GM18517 (cell line): ENCODE measurements at regions not wholly inside any gene's neighbourhood (a gene's known extent, or its start where the extent isn't known, plus 50 kb on each side); places are given as distances from the start of the nearest gene placed in this dataset.

Experiments
- ATAC-seq: cut with Tn5 transposase; IDR thresholded peaks from one replicate; pipeline ENCODE4 v1.9.1; 2021; ENCODE audit warnings: mild to moderate bottlenecking, moderate library complexity; ENCODE audit not compliant: unreplicated experiment

DNA sequence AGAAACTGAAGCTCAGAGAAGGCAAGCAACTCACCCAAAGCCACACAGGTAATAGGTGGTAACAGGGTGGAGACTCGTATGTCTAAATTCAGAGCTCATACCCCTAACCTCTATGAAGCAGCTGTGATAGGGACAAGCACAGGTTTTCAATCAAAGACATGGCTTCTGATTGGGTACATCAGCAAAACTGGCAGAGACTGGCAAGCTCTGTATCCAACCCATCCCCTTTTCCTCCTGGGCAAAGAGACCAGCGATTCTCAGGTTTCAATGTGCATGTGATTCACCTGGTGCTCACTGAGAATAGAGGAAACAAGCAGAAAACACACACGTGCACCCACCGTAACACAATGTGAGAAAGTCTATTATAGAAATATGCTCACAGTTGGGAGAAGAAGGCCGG is 153.0 kb downstream of the SMIM20 start:
- no peak for ATAC-seq

- no peak for ATAC-seq
These were observed 155.2 kb downstream of the SMIM20 start for GRCh38 chr4:26069218-26069617.

GRCh38 chr4:26071688-26072087 is 157.7 kb downstream of the SMIM20 start:
- no peak for ATAC-seq

GRCh38 chr4:26073886-26074560 is 160.0 kb downstream of the SMIM20 start:
- ATAC-seq: no peak

- ATAC-seq: peak; percentile 79
These were observed 160.9 kb downstream of the SMIM20 start for GRCh38 chr4:26074712-26075430.

DNA sequence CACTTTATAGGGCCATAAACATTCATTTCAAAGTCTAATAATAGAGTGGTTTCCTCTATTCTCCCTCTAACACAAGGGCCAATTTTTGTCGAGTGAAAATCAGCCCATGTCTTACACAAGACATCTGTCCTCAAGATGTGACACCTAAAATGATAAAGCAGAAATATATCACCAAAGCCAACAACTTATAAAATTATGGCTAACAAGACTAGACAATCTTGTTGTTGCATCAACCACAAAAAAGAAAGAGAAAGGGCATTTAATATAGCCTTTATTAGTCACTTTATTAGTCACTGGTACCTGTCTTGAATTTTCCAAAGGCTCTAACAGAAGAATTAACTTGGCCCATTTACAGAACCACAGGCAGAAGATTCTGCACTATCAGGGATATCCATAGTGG is 161.6 kb downstream of the SMIM20 start:
- ATAC-seq: peak; percentile 12

DNA sequence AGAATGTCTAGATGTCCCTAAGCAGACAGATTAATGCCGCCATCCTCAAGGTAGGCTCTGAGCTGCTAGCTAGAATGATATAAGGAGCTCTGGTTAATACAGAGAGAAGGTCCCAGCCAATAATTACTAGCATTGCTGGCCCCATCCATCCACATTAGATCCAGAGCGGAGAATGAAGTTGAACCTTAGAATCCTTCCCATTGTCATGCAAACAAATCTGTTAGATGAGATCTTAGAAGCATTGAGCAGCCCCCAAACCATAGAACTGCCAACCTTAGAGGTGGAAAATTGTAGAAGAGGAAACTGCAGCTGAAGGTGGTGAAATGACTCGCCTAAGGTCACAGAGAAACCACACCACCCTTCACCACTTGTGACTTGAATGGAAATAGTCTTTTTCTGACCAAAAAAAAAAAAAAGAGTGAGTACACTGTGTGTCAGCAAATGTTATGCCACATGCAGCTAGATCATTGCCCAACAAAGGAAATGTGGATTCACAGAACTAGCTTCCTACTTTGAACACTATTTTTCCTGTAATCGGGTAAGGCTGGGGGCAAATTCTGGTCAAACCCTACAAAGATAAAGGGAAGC is 162.1 kb downstream of the SMIM20 start:
- ATAC-seq: peak; percentile 79

DNA sequence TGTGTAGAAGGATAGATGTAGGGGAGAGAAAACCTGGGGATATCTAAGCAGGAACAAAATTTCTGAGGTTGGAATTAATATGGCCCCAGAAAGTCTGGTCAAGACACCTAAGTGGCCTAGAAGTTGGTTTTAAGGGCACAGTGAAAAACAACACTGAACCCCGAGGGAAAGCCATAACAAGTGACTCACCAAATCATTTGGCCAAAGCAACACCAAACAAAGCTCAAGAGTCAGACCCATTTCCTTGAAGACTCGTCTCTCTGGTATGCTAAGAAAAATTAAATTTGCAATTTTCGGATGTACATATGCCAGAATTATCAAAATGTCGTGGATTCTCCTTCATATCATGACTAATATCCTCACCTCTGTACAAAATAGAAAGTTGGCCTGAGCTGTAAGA is 162.9 kb downstream of the SMIM20 start:
- ATAC-seq: no peak

GRCh38 chr4:26077756-26078155 is 163.7 kb downstream of the SMIM20 start:
- ATAC-seq: no peak

DNA sequence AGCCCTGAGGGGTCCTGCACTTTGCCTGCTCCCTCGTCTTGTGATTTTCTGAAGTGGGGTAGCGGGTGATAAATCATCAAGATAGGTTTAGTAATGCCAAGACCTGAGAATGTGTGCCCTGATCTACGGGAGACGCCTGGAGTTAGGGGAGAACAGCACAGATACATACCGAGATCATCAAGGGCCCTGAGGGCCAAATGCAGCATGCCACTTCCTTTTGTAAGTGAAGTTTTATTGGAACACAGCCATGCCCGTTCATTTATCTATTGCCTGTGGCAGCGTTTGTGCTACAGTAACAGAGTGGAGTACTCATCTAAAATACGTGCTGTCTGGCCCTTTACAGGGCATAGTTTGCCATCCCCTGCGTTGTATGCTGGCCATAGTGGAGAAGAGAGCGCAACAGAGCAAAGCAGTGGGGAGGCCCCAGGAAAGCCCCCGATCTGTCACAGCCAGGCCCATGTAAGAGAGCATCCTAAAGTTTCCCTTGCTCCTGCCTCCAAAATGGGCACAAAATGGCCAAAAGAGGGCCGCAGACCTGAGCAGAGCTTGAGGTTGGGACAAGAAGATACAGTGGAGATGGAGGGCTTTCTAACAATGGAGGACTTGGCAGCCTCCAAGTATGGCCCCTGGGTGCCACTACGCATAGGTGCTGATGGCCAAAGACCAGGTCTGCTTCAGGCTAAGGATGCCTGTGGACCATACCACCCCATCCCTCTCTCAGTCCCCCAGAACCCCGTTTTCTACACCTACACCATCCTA is 167.0 kb downstream of the SMIM20 start:
- ATAC-seq: no peak

DNA sequence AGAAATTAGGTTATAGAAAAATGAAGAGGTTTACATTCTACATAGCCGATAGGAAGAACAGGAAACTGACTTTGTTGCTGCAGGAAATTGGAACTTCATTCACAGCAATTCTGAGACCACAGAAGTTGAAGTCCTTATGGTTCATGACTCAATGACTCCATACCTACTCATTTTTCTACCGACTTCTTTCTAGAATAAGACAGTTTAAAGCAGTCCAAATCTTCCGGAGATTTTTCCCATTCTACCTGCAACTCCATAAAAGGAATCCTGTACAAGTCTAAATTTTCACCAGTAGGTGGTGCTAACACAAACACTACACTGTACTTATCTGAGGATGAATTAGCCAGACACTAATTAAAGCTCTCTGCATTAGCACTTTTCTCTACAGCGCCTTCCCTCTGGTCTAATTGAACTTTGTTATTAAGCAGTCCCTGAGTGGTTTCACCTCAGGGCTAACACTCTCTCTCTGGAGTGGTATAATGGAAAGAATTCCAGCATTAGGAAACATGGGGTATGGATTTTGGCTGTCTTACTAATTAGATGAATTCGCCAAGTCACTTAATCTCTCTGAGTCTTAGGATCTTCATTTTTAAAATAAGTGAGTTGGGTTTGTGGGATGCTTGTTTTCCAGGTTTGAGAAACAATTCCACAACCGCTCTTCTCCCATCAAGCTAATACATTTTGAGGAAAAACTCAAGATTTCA is 167.9 kb downstream of the SMIM20 start:
- peak; percentile 43 for ATAC-seq

DNA sequence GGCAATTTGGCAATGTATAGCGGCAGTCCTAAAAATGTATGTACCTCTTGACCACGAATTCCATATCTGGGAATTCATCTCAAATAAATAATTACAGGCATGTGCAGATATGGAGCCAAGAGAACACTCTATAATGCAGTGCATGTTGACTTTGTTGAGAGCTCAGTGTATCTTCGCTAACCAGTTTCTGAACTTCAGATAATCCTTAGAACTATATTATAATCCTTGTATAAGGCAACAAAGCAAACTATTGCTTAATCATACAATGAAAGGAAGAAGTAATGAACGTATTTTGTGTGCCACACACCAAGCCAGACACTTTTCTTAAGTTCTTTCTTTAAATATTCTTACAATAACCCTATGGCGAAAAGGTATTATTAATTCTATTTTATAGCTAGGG is 168.5 kb downstream of the SMIM20 start:
- no peak for ATAC-seq

DNA sequence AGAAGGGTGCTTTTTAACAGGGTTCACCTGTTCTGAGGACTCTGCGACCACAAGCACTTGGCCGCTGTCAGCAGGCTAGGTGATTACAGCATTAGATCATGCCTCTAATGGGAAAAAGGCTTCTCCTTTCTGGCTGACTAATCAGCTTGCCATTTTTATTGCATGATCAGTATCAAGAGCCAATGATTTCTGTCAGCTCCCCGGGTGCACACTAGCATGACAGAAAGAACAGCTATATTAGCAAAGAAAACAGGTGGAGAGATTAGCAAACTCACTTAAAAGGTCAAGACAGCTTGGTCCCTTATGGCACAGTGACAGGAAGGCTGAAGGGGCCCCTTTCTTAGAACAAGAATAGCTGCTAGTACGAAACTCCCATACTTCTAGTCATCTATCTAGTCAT is 170.0 kb downstream of the SMIM20 start:
- peak; percentile 68 for ATAC-seq

DNA sequence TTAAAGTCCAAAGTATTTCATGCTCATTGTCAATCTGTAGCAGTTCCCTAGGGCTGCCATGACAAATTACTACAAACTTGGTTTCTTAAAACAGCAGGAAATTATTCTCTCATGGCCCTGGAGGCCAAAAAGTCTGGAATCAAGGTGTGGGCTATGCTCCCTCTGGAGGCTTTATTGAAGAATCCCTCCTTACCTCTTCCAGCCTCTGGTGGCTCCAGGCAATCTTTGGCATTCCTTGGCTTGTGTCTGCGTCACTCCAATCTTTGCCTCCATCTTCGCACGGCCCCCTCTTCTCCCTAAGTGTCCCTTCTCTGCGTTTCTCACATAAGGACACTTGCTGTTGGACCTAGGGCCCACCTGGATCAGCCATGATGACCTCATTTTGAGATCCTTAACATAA is 170.4 kb downstream of the SMIM20 start:
- no peak for ATAC-seq

DNA sequence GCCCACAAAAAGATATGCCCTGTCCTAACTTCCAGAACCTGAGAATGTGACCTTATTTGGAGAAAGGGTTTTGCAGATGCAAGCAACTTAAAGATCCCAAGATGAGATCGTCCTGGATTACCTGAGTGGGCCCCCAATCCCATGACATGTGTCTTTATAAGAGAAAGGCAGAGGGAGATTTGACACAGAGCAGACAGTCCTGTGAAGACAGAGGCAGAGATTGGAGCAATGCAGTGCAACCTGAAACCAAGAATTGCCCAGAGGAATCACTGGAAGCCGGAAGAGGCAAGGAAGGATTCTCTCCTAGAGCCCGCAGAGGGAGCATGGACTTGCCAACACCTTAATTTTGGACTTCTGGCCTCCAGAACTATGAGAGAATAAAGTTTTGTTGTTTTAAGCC is 171.5 kb downstream of the SMIM20 start:
- ATAC-seq: no peak

GRCh38 chr4:26086621-26087441 is 172.8 kb downstream of the SMIM20 start:
- ATAC-seq: no peak

DNA sequence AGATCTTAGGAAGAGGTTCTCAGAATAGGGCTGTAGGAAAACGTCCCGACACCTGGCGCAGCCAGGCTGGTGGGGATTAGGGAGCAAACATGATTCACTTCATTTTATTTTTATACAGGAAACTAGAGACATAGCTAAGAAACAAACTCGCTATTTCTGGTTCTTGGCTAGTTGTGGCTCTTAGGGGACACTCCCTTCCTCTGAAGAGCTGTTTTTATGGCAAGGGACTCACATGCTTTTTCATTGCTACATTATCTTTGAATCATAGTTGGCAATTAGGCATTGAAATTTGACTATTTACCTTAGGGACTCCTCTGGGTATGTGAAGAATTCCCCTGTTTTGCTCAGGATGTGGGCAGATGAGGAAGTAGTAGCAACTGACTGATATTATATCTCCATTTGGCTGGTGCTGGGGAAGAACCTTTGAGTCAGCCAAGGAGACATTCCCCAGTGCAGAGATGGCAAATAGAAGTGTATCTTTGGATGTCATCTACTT is 174.5 kb downstream of the SMIM20 start:
- ATAC-seq: peak; percentile 68

GRCh38 chr4:26093551-26093950 is 179.5 kb downstream of the SMIM20 start:
- no peak for ATAC-seq

- ATAC-seq: no peak
These were observed 180.1 kb downstream of the SMIM20 start for GRCh38 chr4:26094076-26094475.

DNA sequence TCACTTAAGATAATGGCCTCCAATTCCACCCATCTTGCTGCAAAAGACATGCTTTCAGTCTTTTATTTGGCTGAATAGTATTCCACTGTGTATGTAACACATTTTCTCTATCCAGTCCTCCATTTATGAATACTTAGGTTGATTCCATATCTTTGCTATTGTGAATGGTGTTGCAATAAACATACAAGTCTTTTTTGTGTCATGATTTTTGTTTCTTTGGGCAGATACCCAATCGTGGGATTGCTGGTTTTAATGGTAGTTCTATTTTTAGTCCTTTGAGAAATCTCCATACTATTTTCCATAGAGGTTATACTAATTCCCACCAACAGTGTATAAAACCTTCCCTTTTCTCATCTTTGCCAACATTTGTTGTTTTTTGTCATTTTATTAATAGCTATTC is 180.9 kb downstream of the SMIM20 start:
- ATAC-seq: no peak
